ENCODE measurements at regions not wholly inside any gene's neighbourhood (a gene's known extent, or its start where the extent isn't known, plus 50 kb on each side); places are given as distances from the start of the nearest gene placed in this dataset.

GRCh38 chr20:20820785-20821483 lies 108.5 kb upstream of the RALGAPA2 start:
- in situ Hi-C loops (cut with MboI), result loop anchor here (25.0 kb wide), 1 partner anchor 734 kb away; no protein-coding TSS in a partner anchor
- H3K27me3 ChIP-seq (ENCODE audit: control insufficient read depth in 2 of 2, insufficient read depth in 2 of 2, low read length in 2 of 2), result peaks cover 0 to 6% of the 10 kb centered on the region in 2 experiments; a peak in 2 of 5 replicates

GRCh38 chr20:20820104-20820503 lies 107.7 kb upstream of the RALGAPA2 start:
- POLR2A ChIA-PET, result interaction anchor here (0.6 kb wide), 1 partner anchor 866 kb away, joined by 3 read pairs; no protein-coding TSS in a partner anchor
- Histone ChIP-seq H3K9me1 (ENCODE audit: control insufficient read depth, insufficient read depth, low read length) (no peaks in the 10 kb centered on the region), H3K79me2 (ENCODE audit: control insufficient read depth, insufficient read depth, low read length) (no peaks in the 10 kb centered on the region), H3K9ac (ENCODE audit: insufficient read depth in 1 of 2, low read depth in 2 of 2, low read length in 2 of 2) (no peak overlapping the region), H4K20me1 (replicated peaks; ENCODE audit: control insufficient read depth, insufficient read depth, low read length) (no peaks in the 10 kb centered on the region), H3K36me3 (ENCODE audit: control insufficient read depth, insufficient read depth, low read length) (no peaks in the 10 kb centered on the region), H3K27me3 (ENCODE audit: control insufficient read depth in 2 of 2, insufficient read depth in 2 of 2, low read length in 2 of 2) (peaks cover 0 to 6% of the 10 kb centered on the region in 2 experiments; a peak in 2 of 5 replicates), H3K4me1 (replicated peaks in 1 of 2; ENCODE audit: control insufficient read depth in 2 of 2, insufficient read depth in 2 of 2, low read length in 2 of 2) (no peaks in the 10 kb centered on the region; a peak in 1 of 5 replicates), H3K4me2 (ENCODE audit: insufficient read depth, low read length) (peak overlapping the region; percentile 34), H2AFZ (ENCODE audit: low read depth, low read length) (peak overlapping the region; percentile 33; the same call in 1 of the 2 replicates), H3K9me3 (replicated peaks; ENCODE audit: control insufficient read depth, insufficient read depth, low read depth, low read length) (no peaks in the 10 kb centered on the region), H3K27ac (ENCODE audit: extremely low read depth, low read depth, low read length) (no peak overlapping the region), H3K4me3 (no peak overlapping the region)
- ATAC-seq, result peak; percentile 89
- intact Hi-C loops (cut with micrococcal nuclease), result no loop called here
- DNase-seq (ENCODE audit: extremely low read depth in 1 of 4, low spot score in 3 of 4), result peak; percentile 41 to 59 (median 54)
- in situ Hi-C loops (cut with MboI), result loop anchor here (25.0 kb wide), 1 partner anchor 733 kb away; no protein-coding TSS in a partner anchor
- FAIRE-seq, result no peak
- no TSS peak for BruUV-seq (replicated peaks)
- WGBS (ENCODE audit: insufficient coverage, low coverage, missing lambda C conversion rate), result 0% methylated on average over 6 of the region's 10 CpGs
- CTCF ChIA-PET (ENCODE audit: low intra/inter-chr PET ratio), result no interaction called here
- no peak for TF ChIP-seq SP1 (CRISPR knock-in tag; IDR thresholded peaks at IDR 0.05)
- no peak for TF ChIP-seq ZSCAN32 (CRISPR knock-in tag; IDR thresholded peaks at IDR 0.05)
- no peak for TF ChIP-seq TCF7 (IDR thresholded peaks at IDR 0.05; ENCODE audit: borderline replicate concordance)
- TF ChIP-seq NR2C1 (IDR thresholded peaks at IDR 0.05), result peak; percentile 77
- TF ChIP-seq NR2C1 (tag; IDR thresholded peaks at IDR 0.05), result peak; percentile 88
- no peak for TF ChIP-seq NR2C2 (CRISPR knock-in tag; IDR thresholded peaks at IDR 0.05)
- peak; percentile 76 for TF ChIP-seq NR2C2 (tag; IDR thresholded peaks at IDR 0.05)
- peak in 2 of 3 experiments; percentile 39 to 52; a peak in 3 of 6 replicates for TF ChIP-seq CTCF (IDR thresholded peaks at IDR 0.05 in 2 of 3, conservative IDR thresholded peaks at IDR 0.05 in 1 of 3; ENCODE audit: insufficient read depth in 2 of 3, low read depth in 1 of 3, low read length in 3 of 3)
- TF ChIP-seq GABPA (tag; conservative IDR thresholded peaks at IDR 0.05; ENCODE audit: low read depth), result peak; percentile 44; the same call in 1 of the 2 replicates
- TF ChIP-seq MEIS2 (IDR thresholded peaks at IDR 0.05; ENCODE audit: partially characterized antibody), result peak; percentile 85
- TF ChIP-seq ZNF77 (CRISPR knock-in tag; IDR thresholded peaks at IDR 0.05), result no peak
- TF ChIP-seq TAF7 (tag; IDR thresholded peaks at IDR 0.05), result no peak
- 0 out of 2 replicates have a peak, but pooled peaks have one; percentile 21 for TF ChIP-seq ELF1 (tag; IDR thresholded peaks at IDR 0.05)

More at GRCh38 chr20:20820785-20821483, 108.5 kb upstream of the RALGAPA2 start:
- FAIRE-seq (no peak), DNase-seq (ENCODE audit: extremely low read depth in 1 of 4, low spot score in 3 of 4) (no peak), ATAC-seq (no peak)
- no peaks in the 10 kb centered on the region for H3K9me1 ChIP-seq (ENCODE audit: control insufficient read depth, insufficient read depth, low read length)
- H4K20me1 ChIP-seq (replicated peaks; ENCODE audit: control insufficient read depth, insufficient read depth, low read length), result no peaks in the 10 kb centered on the region
- ChIA-PET CTCF (ENCODE audit: low intra/inter-chr PET ratio) (no interaction called here), POLR2A (interaction anchor here (0.6 kb wide), 1 partner anchor 867 kb away, joined by 3 read pairs; no protein-coding TSS in a partner anchor)
- TF ChIP-seq ESRRA (IDR thresholded peaks at IDR 0.05; ENCODE audit: borderline replicate concordance, low read depth), result peak; percentile 32; the same call in 1 of the 2 replicates
- TF ChIP-seq BRD9 (IDR thresholded peaks at IDR 0.05; ENCODE audit: low read depth, partially characterized antibody), result no peak
- H3K4me1 ChIP-seq (replicated peaks in 1 of 2; ENCODE audit: control insufficient read depth in 2 of 2, insufficient read depth in 2 of 2, low read length in 2 of 2), result no peaks in the 10 kb centered on the region; a peak in 1 of 5 replicates
- no peaks in the 10 kb centered on the region for H3K36me3 ChIP-seq (ENCODE audit: control insufficient read depth, insufficient read depth, low read length)
- no peak overlapping the region for H3K27ac ChIP-seq (ENCODE audit: extremely low read depth, low read depth, low read length)
- no peaks in the 10 kb centered on the region for H3K9me3 ChIP-seq (replicated peaks; ENCODE audit: control insufficient read depth, insufficient read depth, low read depth, low read length)
- H2AFZ ChIP-seq (ENCODE audit: low read depth, low read length), result no peak overlapping the region
- WGBS (ENCODE audit: insufficient coverage, low coverage, missing lambda C conversion rate), result 0% methylated on average over 8 of the region's 9 CpGs
- H3K79me2 ChIP-seq (ENCODE audit: control insufficient read depth, insufficient read depth, low read length), result no peaks in the 10 kb centered on the region
- no peak overlapping the region for H3K9ac ChIP-seq (ENCODE audit: insufficient read depth in 1 of 2, low read depth in 2 of 2, low read length in 2 of 2)
- no TSS peak for BruUV-seq (replicated peaks)
- H3K4me3 ChIP-seq, result no peak overlapping the region
- H3K4me2 ChIP-seq (ENCODE audit: insufficient read depth, low read length), result no peak overlapping the region
- intact Hi-C loops (cut with micrococcal nuclease), result no loop called here

Data from K562 (cell line).